GM12878 (cell line): ENCODE measurements at regions not wholly inside any gene's neighbourhood (a gene's known extent, or its start where the extent isn't known, plus 50 kb on each side); places are given as distances from the start of the nearest gene placed in this dataset.

Source experiments
- ATAC-seq: fragments of 200-7000 bp; cut with Tn5 transposase; 3 replicates; pipeline ENCODE4 v1.9.1; 2020; ENCODE audit warnings: mild to moderate bottlenecking, moderate library complexity
- BruUV-seq: library from RNA; stranded (reverse); fragments of 400-500 nt; replicated peaks from 2 replicates; lab custom pipeline; 2021; lab: Mats Ljungman, UMichigan
- CTCF ChIA-PET: fragments of 300-600 bp; sonication (Branson Sonifier 250); formaldehyde crosslinking; extraction: SDS; loops from one replicate; lab custom pipeline; 2021; ENCODE audit warnings: inconsistent platforms; lab: Yijun Ruan, JAX
- POLR2A ChIA-PET: fragments of 350-600 bp; formaldehyde crosslinking; extraction: SDS; loops from one replicate; lab custom pipeline; 2021; ENCODE audit warnings: inconsistent platforms; lab: Charles Lee
- RAD21 ChIA-PET: fragments of 300-600 bp; sonication (Branson Sonifier 250); formaldehyde crosslinking; loops from one replicate; lab custom pipeline; 2023; ENCODE audit warnings: antibody characterized with exemption; ENCODE audit not compliant: unreplicated experiment; lab: Charles Lee
- SMC1A ChIA-PET: fragments of 300-600 bp; sonication (Branson Sonifier 250); formaldehyde crosslinking; loops from one replicate; lab custom pipeline; 2023; ENCODE audit not compliant: unreplicated experiment, uncharacterized antibody; lab: Charles Lee
- DNase-seq: peaks from one replicate; pipeline ENCODE4 v3.0.0-alpha.2; 2011; ENCODE audit warnings: low read depth, low spot score
- FAIRE-seq: peaks from 3 replicates; lab custom pipeline; 2011; peaks lifted over from hg19 to GRCh38; lab: Jason Lieb, UNC
- H2AFZ ChIP-seq: 2 replicates; pipeline ENCODE4 v1.6.0; 2011; ENCODE audit warnings: low read depth, low read length, control low read depth; ENCODE audit not compliant: control insufficient read depth
- H3K27ac ChIP-seq: 2 replicates; pipeline ENCODE4 v1.5.1; 2011; ENCODE audit warnings: control low read depth; ENCODE audit not compliant: control insufficient read depth, insufficient read depth
- H3K27me3 ChIP-seq, 2 experiments: replicated peaks in 1 of 2; 2 replicates each; pipeline versions ENCODE4 v1.6.0 to v1.6.1; 2011; ENCODE audit warnings: low read length in 1 of 2; ENCODE audit not compliant: control insufficient read depth in 2 of 2, insufficient read depth in 2 of 2
- H3K36me3 ChIP-seq, 2 experiments: 2 replicates each; pipeline ENCODE4 v1.5.1; 2011; ENCODE audit warnings: low read length in 1 of 2; ENCODE audit not compliant: control insufficient read depth in 2 of 2, insufficient read depth in 2 of 2
- H3K4me1 ChIP-seq: 2 replicates; pipeline ENCODE4 v1.6.1; 2011; ENCODE audit warnings: mild to moderate bottlenecking, low read length, moderate library complexity, mixed read lengths; ENCODE audit not compliant: control insufficient read depth, insufficient read depth
- H3K4me2 ChIP-seq: 2 replicates; pipeline ENCODE4 v1.6.0; 2011; ENCODE audit warnings: control low read depth; ENCODE audit not compliant: control insufficient read depth, insufficient read depth
- H3K4me3 ChIP-seq: fragments of 200-600 bp; sonication (generic); 2 replicates; pipeline ENCODE4 v1.5.1; 2016
- H3K79me2 ChIP-seq: 2 replicates; pipeline ENCODE4 v1.6.0; 2011; ENCODE audit warnings: low read length; ENCODE audit not compliant: control insufficient read depth, insufficient read depth
- H3K9ac ChIP-seq: 2 replicates; pipeline ENCODE4 v1.8.0; 2011; ENCODE audit warnings: low read length, control low read depth, mixed read lengths; ENCODE audit not compliant: control insufficient read depth, insufficient read depth
- H3K9me3 ChIP-seq: replicated peaks from 3 replicates; pipeline ENCODE4 v1.5.1; 2011; ENCODE audit warnings: mild to moderate bottlenecking, low read length; ENCODE audit not compliant: control insufficient read depth, insufficient read depth
- H4K20me1 ChIP-seq: 2 replicates; pipeline ENCODE4 v1.6.0; 2011; ENCODE audit not compliant: control insufficient read depth, insufficient read depth
- BCL11A ChIP-seq: IDR thresholded peaks from 2 replicates; pipeline ENCODE4 v1.6.1; 2011; ENCODE audit warnings: low read depth, low read length
- EP300 ChIP-seq, 2 experiments: fragments of 150-350 bp in 1 of 2; IDR thresholded peaks; 2 replicates each; pipeline ENCODE4 v1.6.1; 2011 to 2012; ENCODE audit warnings: low read depth in 2 of 2, low read length in 2 of 2, borderline replicate concordance in 1 of 2, improper control_type of control experiment in 1 of 2, inconsistent platforms in 1 of 2; ENCODE audit not compliant: control insufficient read depth in 1 of 2
- NR2C2 ChIP-seq: IDR thresholded peaks from 2 replicates; pipeline ENCODE4 v1.6.1; 2011; ENCODE audit warnings: borderline replicate concordance, low read depth; ENCODE audit not compliant: control insufficient read depth, insufficient read length
- RB1 ChIP-seq: fragments of 450-650 bp; formaldehyde crosslinking; IDR thresholded peaks from 2 replicates; pipeline ENCODE4 v1.6.1; 2017; ENCODE audit warnings: mild to moderate bottlenecking, borderline replicate concordance
- RFX5 ChIP-seq: IDR thresholded peaks from 2 replicates; pipeline ENCODE4 v1.6.1; 2011; ENCODE audit warnings: low read depth, low read length, improper control_type of control experiment
- WGBS: methylation state at CpG from one replicate; pipeline ENCODE4 v1.1.6; 2016; ENCODE audit warnings: low lambda C conversion rate; ENCODE audit not compliant: insufficient replicate concordance, insufficient coverage; ENCODE audit errors: missing lambda C conversion rate; 5-methylcytosine and 5-hydroxymethylcytosine counted together
- in situ Hi-C: fragments of 300-500 bp; cut with MboI; formaldehyde crosslinking; loops from 9 replicates; pipeline ENCODE4 v1.14.3; 2018; ENCODE audit warnings: mixed read lengths
- intact Hi-C: fragments of 100-400 bp; cut with micrococcal nuclease; formaldehyde crosslinking; loops from one replicate; pipeline ENCODE4 v1.14.2; 2022; ENCODE audit not compliant: unreplicated experiment
- TF ChIP-seq, protein P1 (sequence below): fragments of 450-650 bp; IDR thresholded peaks from 2 replicates; pipeline ENCODE4 v1.6.1; 2017; ENCODE audit warnings: mild to moderate bottlenecking, low read depth, inconsistent platforms; ENCODE audit not compliant: poor library complexity, severe bottlenecking
- TF ChIP-seq, protein P2 (sequence below): fragments of 450-650 bp; IDR thresholded peaks from 2 replicates; pipeline ENCODE4 v1.6.1; 2014; ENCODE audit warnings: mild to moderate bottlenecking
- TF ChIP-seq, protein P3 (sequence below): IDR thresholded peaks from 2 replicates; pipeline ENCODE4 v1.6.1; 2011; ENCODE audit warnings: mild to moderate bottlenecking, low read depth, low read length, moderate library complexity; ENCODE audit not compliant: insufficient replicate concordance
- TF ChIP-seq, protein P4 (sequence below): fragments of 450-650 bp; IDR thresholded peaks from 2 replicates; pipeline ENCODE4 v1.6.1; 2018; ENCODE audit warnings: mild to moderate bottlenecking, low read depth, moderate library complexity; ENCODE audit not compliant: partially characterized antibody
- TF ChIP-seq, protein P5 (sequence below): IDR thresholded peaks from 2 replicates; pipeline ENCODE4 v1.6.1; 2012; ENCODE audit warnings: low read depth, low read length, improper control_type of control experiment

DNA sequence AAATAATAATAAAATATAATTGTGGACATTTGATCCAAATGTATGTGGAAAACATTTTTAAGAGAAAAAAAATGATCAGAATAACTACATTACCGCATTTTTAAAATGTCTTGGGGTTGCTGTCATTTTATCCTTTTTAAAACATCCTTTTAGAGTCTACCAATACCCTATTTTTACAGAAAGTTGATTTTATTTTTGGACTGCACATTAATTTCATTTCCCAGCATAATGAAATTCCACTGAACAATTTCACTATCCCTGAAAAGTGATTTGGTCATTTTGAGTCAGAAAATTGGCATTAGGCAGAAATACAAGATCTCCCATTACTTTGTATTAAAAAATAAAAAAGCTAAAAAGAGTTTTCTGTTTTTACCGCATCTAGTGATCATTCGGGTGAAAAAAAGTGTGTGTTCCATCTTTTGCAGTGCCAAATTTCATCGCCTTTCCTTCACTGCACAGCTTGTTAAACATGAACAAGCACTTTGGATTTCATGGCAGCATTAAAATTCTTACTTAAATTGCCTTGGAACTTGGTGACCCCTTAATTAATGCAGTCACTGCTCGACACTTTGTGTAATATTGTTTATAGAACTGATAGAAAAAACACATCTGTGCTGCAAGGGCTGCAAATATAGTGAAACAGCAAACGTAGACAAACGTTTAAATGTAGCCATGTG is 611.7 kb downstream of the TSN start:
- in situ Hi-C loops (no loop called here), intact Hi-C loops (no loop called here)
- Histone ChIP-seq H3K9ac (no peak overlapping the region), H3K36me3 (no peaks in the 10 kb centered on the region), H3K4me3 (no peak overlapping the region), H3K27ac (no peak overlapping the region), H3K79me2 (no peaks in the 10 kb centered on the region), H2AFZ (no peak overlapping the region), H3K9me3 (no peaks in the 10 kb centered on the region; the same call in 2 of the 3 replicates), H3K4me1 (no peaks in the 10 kb centered on the region), H3K4me2 (no peak overlapping the region), H4K20me1 (no peaks in the 10 kb centered on the region), H3K27me3 (no peaks in the 10 kb centered on the region)
- ChIA-PET RAD21 (no interaction called here), POLR2A (no interaction called here), SMC1A (interaction anchor here (0.7 to 1.4 kb wide), 4 partner anchors 8 to 1198 kb away, joined by 3 to 4 read pairs (median 3); no protein-coding TSS in a partner anchor), CTCF (interaction anchor here (0.9 kb wide), 1 partner anchor 9 kb away, joined by 3 read pairs; no protein-coding TSS in a partner anchor)
- no peak for FAIRE-seq
- BruUV-seq: no TSS peak
- WGBS: 8% methylated on average over 7 of the region's 7 CpGs
- ATAC-seq: no peak
- no peak for DNase-seq
- TF ChIP-seq, protein P1, sequence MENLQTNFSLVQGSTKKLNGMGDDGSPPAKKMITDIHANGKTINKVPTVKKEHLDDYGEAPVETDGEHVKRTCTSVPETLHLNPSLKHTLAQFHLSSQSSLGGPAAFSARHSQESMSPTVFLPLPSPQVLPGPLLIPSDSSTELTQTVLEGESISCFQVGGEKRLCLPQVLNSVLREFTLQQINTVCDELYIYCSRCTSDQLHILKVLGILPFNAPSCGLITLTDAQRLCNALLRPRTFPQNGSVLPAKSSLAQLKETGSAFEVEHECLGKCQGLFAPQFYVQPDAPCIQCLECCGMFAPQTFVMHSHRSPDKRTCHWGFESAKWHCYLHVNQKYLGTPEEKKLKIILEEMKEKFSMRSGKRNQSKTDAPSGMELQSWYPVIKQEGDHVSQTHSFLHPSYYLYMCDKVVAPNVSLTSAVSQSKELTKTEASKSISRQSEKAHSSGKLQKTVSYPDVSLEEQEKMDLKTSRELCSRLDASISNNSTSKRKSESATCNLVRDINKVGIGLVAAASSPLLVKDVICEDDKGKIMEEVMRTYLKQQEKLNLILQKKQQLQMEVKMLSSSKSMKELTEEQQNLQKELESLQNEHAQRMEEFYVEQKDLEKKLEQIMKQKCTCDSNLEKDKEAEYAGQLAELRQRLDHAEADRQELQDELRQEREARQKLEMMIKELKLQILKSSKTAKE: no peak
- TF ChIP-seq, protein P2, sequence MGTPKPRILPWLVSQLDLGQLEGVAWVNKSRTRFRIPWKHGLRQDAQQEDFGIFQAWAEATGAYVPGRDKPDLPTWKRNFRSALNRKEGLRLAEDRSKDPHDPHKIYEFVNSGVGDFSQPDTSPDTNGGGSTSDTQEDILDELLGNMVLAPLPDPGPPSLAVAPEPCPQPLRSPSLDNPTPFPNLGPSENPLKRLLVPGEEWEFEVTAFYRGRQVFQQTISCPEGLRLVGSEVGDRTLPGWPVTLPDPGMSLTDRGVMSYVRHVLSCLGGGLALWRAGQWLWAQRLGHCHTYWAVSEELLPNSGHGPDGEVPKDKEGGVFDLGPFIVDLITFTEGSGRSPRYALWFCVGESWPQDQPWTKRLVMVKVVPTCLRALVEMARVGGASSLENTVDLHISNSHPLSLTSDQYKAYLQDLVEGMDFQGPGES: no peak
- TF ChIP-seq RFX5 (no peak), NR2C2 (no peak), BCL11A (no peak), EP300 (IDR thresholded peaks at IDR 0.05; ENCODE audit: borderline replicate concordance in 1 of 2, control insufficient read depth in 1 of 2, low read depth in 2 of 2, low read length in 2 of 2) (no peak), RB1 (no peak)
- TF ChIP-seq, protein P3, sequence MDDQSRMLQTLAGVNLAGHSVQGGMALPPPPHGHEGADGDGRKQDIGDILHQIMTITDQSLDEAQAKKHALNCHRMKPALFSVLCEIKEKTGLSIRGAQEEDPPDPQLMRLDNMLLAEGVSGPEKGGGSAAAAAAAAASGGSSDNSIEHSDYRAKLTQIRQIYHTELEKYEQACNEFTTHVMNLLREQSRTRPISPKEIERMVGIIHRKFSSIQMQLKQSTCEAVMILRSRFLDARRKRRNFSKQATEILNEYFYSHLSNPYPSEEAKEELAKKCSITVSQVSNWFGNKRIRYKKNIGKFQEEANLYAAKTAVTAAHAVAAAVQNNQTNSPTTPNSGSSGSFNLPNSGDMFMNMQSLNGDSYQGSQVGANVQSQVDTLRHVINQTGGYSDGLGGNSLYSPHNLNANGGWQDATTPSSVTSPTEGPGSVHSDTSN: no peak
- TF ChIP-seq, protein P4, sequence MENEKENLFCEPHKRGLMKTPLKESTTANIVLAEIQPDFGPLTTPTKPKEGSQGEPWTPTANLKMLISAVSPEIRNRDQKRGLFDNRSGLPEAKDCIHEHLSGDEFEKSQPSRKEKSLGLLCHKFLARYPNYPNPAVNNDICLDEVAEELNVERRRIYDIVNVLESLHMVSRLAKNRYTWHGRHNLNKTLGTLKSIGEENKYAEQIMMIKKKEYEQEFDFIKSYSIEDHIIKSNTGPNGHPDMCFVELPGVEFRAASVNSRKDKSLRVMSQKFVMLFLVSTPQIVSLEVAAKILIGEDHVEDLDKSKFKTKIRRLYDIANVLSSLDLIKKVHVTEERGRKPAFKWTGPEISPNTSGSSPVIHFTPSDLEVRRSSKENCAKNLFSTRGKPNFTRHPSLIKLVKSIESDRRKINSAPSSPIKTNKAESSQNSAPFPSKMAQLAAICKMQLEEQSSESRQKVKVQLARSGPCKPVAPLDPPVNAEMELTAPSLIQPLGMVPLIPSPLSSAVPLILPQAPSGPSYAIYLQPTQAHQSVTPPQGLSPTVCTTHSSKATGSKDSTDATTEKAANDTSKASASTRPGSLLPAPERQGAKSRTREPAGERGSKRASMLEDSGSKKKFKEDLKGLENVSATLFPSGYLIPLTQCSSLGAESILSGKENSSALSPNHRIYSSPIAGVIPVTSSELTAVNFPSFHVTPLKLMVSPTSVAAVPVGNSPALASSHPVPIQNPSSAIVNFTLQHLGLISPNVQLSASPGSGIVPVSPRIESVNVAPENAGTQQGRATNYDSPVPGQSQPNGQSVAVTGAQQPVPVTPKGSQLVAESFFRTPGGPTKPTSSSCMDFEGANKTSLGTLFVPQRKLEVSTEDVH: no peak
- TF ChIP-seq, protein P5, sequence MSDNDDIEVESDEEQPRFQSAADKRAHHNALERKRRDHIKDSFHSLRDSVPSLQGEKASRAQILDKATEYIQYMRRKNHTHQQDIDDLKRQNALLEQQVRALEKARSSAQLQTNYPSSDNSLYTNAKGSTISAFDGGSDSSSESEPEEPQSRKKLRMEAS: no peak
